GM12891 (cell line): ENCODE measurements at regions not wholly inside any gene's neighbourhood (a gene's known extent, or its start where the extent isn't known, plus 50 kb on each side); places are given as distances from the start of the nearest gene placed in this dataset.

ENCODE experiments used
- POLR2A ChIP-seq: IDR thresholded peaks from 2 replicates; pipeline ENCODE4 v1.6.1; 2011; ENCODE audit warnings: low read depth, low read length, control low read depth
- POLR2AphosphoS5 ChIP-seq: IDR thresholded peaks from 2 replicates; pipeline ENCODE4 v1.6.1; 2011; ENCODE audit warnings: low read depth, low read length, control low read depth

DNA sequence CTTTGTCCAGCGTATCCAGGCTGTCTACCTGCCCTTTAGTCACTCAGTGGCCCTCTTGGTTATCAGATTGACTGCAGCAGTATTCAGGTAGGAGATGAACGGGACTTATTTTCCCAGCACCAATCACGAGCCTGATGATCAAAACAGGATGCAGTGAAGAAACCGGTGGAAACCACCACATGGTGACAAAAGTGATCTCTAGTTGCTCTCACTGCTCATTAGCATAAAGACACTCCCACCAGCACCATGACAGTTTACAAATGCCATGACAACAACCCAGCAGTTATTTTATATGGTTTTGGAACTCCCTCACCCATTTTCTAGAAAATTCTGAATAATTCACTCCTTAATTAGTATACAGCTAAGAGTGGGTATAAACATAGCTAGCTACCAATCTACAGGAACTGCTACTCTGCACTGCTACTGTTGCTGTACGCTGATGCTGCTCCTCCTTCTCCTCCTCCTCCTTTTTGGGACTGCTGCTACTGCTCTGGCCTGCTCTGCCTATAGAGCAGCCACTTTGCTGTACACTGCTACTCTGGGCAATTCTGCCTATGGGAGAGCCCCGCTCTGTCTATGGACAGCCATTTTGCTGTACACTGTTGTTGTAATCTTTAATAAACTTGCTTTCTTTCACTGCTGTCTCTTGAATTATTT lies 142.5 kb upstream of the SSTR1 start:
- TF ChIP-seq POLR2A (no peak), POLR2AphosphoS5 (no peak)
